HG02852 (cell line): ENCODE measurements at regions not wholly inside any gene's neighbourhood (a gene's known extent, or its start where the extent isn't known, plus 50 kb on each side); places are given as distances from the start of the nearest gene placed in this dataset.

ENCODE experiments used
- ATAC-seq: cut with Tn5 transposase; IDR thresholded peaks from one replicate; pipeline ENCODE4 v1.9.1; 2021; ENCODE audit warnings: mild to moderate bottlenecking, moderate library complexity; ENCODE audit not compliant: unreplicated experiment

- no peak for ATAC-seq
Observed at GRCh38 chr18:45298986-45299385, 316.3 kb upstream of the SLC14A2 start.

GRCh38 chr18:45303026-45303425 is 312.2 kb upstream of the SLC14A2 start:
- no peak for ATAC-seq

GRCh38 chr18:45304558-45304957 is 310.7 kb upstream of the SLC14A2 start:
- ATAC-seq: no peak

- no peak for ATAC-seq
Observed at GRCh38 chr18:45312555-45313126, 302.6 kb upstream of the SLC14A2 start.

GRCh38 chr18:45316127-45316526 is 299.1 kb upstream of the SLC14A2 start:
- no peak for ATAC-seq

- no peak for ATAC-seq
Observed at GRCh38 chr18:45317948-45318640, 297.2 kb upstream of the SLC14A2 start.

- no peak for ATAC-seq
Observed at GRCh38 chr18:45320724-45321123, 294.6 kb upstream of the SLC14A2 start.

GRCh38 chr18:45321520-45321919 is 293.8 kb upstream of the SLC14A2 start:
- no peak for ATAC-seq

- no peak for ATAC-seq
Observed at GRCh38 chr18:45322343-45322742, 292.9 kb upstream of the SLC14A2 start.

GRCh38 chr18:45324101-45324494 is 291.2 kb upstream of the SLC14A2 start:
- no peak for ATAC-seq

GRCh38 chr18:45324495-45325113 is 290.7 kb upstream of the SLC14A2 start:
- ATAC-seq: no peak

- no peak for ATAC-seq
Observed at GRCh38 chr18:45325778-45326177, 289.5 kb upstream of the SLC14A2 start.

- ATAC-seq: no peak
Observed at GRCh38 chr18:45326505-45326904, 288.8 kb upstream of the SLC14A2 start.

GRCh38 chr18:45328296-45328695 is 287.0 kb upstream of the SLC14A2 start:
- no peak for ATAC-seq

GRCh38 chr18:45328811-45329210 is 286.5 kb upstream of the SLC14A2 start:
- no peak for ATAC-seq

GRCh38 chr18:45329316-45329715 is 286.0 kb upstream of the SLC14A2 start:
- no peak for ATAC-seq

- ATAC-seq: no peak
Observed at GRCh38 chr18:45330170-45330594, 285.1 kb upstream of the SLC14A2 start.

GRCh38 chr18:45332871-45333270 is 282.4 kb upstream of the SLC14A2 start:
- ATAC-seq: no peak

GRCh38 chr18:45334191-45334590 is 281.1 kb upstream of the SLC14A2 start:
- ATAC-seq: no peak

- no peak for ATAC-seq
Observed at GRCh38 chr18:45335282-45336043, 279.8 kb upstream of the SLC14A2 start.

GRCh38 chr18:45336448-45336847 is 278.8 kb upstream of the SLC14A2 start:
- ATAC-seq: no peak

- ATAC-seq: no peak
Observed at GRCh38 chr18:45337477-45337876, 277.8 kb upstream of the SLC14A2 start.
